ENCODE measurements at regions not wholly inside any gene's neighbourhood (a gene's known extent, or its start where the extent isn't known, plus 50 kb on each side); places are given as distances from the start of the nearest gene placed in this dataset.

GRCh38 chr4:24668956-24669355 is 84.6 kb upstream of the DHX15 start:
- H3K36me3 ChIP-seq (ENCODE audit: control insufficient read depth, insufficient read depth, low read length), result no peaks in the 10 kb centered on the region; the same call in 1 of the 2 replicates
- no peak overlapping the region for H3K27ac ChIP-seq (ENCODE audit: low read depth, low read length)
- no peak overlapping the region for H3K4me3 ChIP-seq (ENCODE audit: low read depth, low read length)
- no peak overlapping the region for H3K9ac ChIP-seq (ENCODE audit: low read length)
- H3K9me3 ChIP-seq (ENCODE audit: control insufficient read depth, insufficient read depth, low read depth, low read length), result no peaks in the 10 kb centered on the region
- no peaks in the 10 kb centered on the region for H3K27me3 ChIP-seq (ENCODE audit: control insufficient read depth, insufficient read depth, low read length)
- H3K4me1 ChIP-seq (ENCODE audit: control insufficient read depth, insufficient read depth, low read length), result no peaks in the 10 kb centered on the region

- H3K36me3 ChIP-seq (ENCODE audit: control insufficient read depth, insufficient read depth, low read length), result no peaks in the 10 kb centered on the region; the same call in 1 of the 2 replicates
- no peaks in the 10 kb centered on the region for H3K4me1 ChIP-seq (ENCODE audit: control insufficient read depth, insufficient read depth, low read length)
- H3K9me3 ChIP-seq (ENCODE audit: control insufficient read depth, insufficient read depth, low read depth, low read length), result no peaks in the 10 kb centered on the region
- H3K27ac ChIP-seq (ENCODE audit: low read depth, low read length), result no peak overlapping the region
- no peaks in the 10 kb centered on the region for H3K27me3 ChIP-seq (ENCODE audit: control insufficient read depth, insufficient read depth, low read length)
- no peak overlapping the region for H3K4me3 ChIP-seq (ENCODE audit: low read depth, low read length)
- no peak overlapping the region for H3K9ac ChIP-seq (ENCODE audit: low read length)
These were observed 85.4 kb upstream of the DHX15 start for GRCh38 chr4:24669751-24670150.

- peaks cover 11% of the 10 kb centered on the region for H3K9me3 ChIP-seq (ENCODE audit: control insufficient read depth, insufficient read depth, low read depth, low read length)
- H3K4me3 ChIP-seq (ENCODE audit: low read depth, low read length), result no peak overlapping the region
- no peaks in the 10 kb centered on the region for H3K27me3 ChIP-seq (ENCODE audit: control insufficient read depth, insufficient read depth, low read length)
- no peak overlapping the region for H3K9ac ChIP-seq (ENCODE audit: low read length)
- H3K4me1 ChIP-seq (ENCODE audit: control insufficient read depth, insufficient read depth, low read length), result no peaks in the 10 kb centered on the region
- H3K27ac ChIP-seq (ENCODE audit: low read depth, low read length), result no peak overlapping the region
- no peaks in the 10 kb centered on the region; the same call in 1 of the 2 replicates for H3K36me3 ChIP-seq (ENCODE audit: control insufficient read depth, insufficient read depth, low read length)
These were observed 87.5 kb upstream of the DHX15 start for GRCh38 chr4:24671849-24672248.

DNA sequence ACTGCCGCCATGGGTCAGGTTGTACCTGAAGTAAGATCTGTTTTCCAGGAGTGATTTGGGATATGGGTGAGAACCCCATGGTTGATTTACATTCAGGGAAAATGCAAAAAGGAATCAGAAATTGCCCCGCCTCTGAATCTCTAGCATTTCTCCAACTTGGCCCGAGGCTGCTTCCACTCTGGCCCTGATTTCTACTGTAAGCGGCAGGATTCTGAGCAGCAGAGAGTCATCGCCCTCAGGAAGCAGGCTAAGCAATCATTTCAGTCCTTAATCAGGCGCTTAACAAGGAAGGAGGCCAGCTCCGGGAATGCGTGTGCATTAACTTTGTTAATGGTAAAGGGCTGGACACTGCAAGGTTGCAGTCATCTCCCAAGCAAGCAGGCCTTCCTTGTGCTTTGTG is 88.5 kb upstream of the DHX15 start:
- H3K36me3 ChIP-seq (ENCODE audit: control insufficient read depth, insufficient read depth, low read length), result no peaks in the 10 kb centered on the region; the same call in 1 of the 2 replicates
- H3K9ac ChIP-seq (ENCODE audit: low read length), result no peak overlapping the region
- H3K27me3 ChIP-seq (ENCODE audit: control insufficient read depth, insufficient read depth, low read length), result no peaks in the 10 kb centered on the region
- peaks cover 14% of the 10 kb centered on the region for H3K9me3 ChIP-seq (ENCODE audit: control insufficient read depth, insufficient read depth, low read depth, low read length)
- no peak overlapping the region for H3K27ac ChIP-seq (ENCODE audit: low read depth, low read length)
- no peak overlapping the region for H3K4me3 ChIP-seq (ENCODE audit: low read depth, low read length)
- H3K4me1 ChIP-seq (ENCODE audit: control insufficient read depth, insufficient read depth, low read length), result no peaks in the 10 kb centered on the region

- Histone ChIP-seq H3K36me3 (ENCODE audit: control insufficient read depth, insufficient read depth, low read length) (no peaks in the 10 kb centered on the region; the same call in 1 of the 2 replicates), H3K9me3 (ENCODE audit: control insufficient read depth, insufficient read depth, low read depth, low read length) (peaks cover 14% of the 10 kb centered on the region), H3K27ac (ENCODE audit: low read depth, low read length) (no peak overlapping the region), H3K4me3 (ENCODE audit: low read depth, low read length) (no peak overlapping the region), H3K4me1 (ENCODE audit: control insufficient read depth, insufficient read depth, low read length) (no peaks in the 10 kb centered on the region), H3K27me3 (ENCODE audit: control insufficient read depth, insufficient read depth, low read length) (no peaks in the 10 kb centered on the region), H3K9ac (ENCODE audit: low read length) (no peak overlapping the region)
These were observed 89.9 kb upstream of the DHX15 start for GRCh38 chr4:24674279-24674678.

DNA sequence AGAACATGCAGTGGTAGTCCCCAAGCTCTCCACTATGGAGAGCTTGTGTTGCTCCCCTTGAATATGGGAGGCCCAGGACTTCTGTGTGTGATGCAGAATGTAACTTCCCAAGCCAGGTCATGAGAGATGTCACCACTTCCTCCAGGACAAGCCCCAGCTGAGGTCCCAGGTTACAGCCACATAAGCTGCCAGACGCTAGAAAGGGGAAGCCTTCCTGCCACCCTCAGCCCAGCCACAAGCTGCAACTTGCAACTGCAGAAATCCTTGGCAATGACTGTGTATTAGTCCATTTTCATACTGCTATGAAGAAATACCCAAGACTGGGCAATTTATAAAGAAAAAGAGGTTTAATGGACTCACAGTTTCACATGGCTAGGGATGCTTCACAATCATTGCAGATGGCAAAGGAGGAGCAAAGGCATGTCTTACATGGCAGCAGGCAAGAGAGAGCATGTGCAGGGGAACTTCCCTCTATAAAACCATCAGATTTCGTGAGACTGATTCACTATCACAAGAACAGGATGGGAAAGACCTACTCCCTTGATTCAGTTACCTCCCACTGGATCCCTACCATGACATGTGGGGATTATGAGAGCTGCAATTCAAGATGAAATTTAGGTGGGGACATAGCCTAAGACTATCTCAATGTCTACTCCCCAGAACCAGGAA is 91.5 kb upstream of the DHX15 start:
- H3K27ac ChIP-seq (ENCODE audit: low read depth, low read length), result no peak overlapping the region

GRCh38 chr4:24677909-24678308 is 93.6 kb upstream of the DHX15 start:
- H3K4me1 ChIP-seq (ENCODE audit: control insufficient read depth, insufficient read depth, low read length), result peaks cover 8% of the 10 kb centered on the region; the same call in 1 of the 2 replicates
- H3K36me3 ChIP-seq (ENCODE audit: control insufficient read depth, insufficient read depth, low read length), result no peaks in the 10 kb centered on the region
- no peaks in the 10 kb centered on the region for H3K27me3 ChIP-seq (ENCODE audit: control insufficient read depth, insufficient read depth, low read length)
- peaks cover 14% of the 10 kb centered on the region for H3K9me3 ChIP-seq (ENCODE audit: control insufficient read depth, insufficient read depth, low read depth, low read length)
- H3K9ac ChIP-seq (ENCODE audit: low read length), result no peak overlapping the region
- H3K4me3 ChIP-seq (ENCODE audit: low read depth, low read length), result no peak overlapping the region
- no peak overlapping the region for H3K27ac ChIP-seq (ENCODE audit: low read depth, low read length)

More for the DNA sequence above, 91.5 kb upstream of the DHX15 start:
- Histone ChIP-seq H3K4me3 (ENCODE audit: low read depth, low read length) (no peak overlapping the region), H3K9ac (ENCODE audit: low read length) (no peak overlapping the region), H3K4me1 (ENCODE audit: control insufficient read depth, insufficient read depth, low read length) (peaks cover 6% of the 10 kb centered on the region; the same call in 1 of the 2 replicates), H3K27me3 (ENCODE audit: control insufficient read depth, insufficient read depth, low read length) (no peaks in the 10 kb centered on the region), H3K9me3 (ENCODE audit: control insufficient read depth, insufficient read depth, low read depth, low read length) (peaks cover 14% of the 10 kb centered on the region), H3K36me3 (ENCODE audit: control insufficient read depth, insufficient read depth, low read length) (no peaks in the 10 kb centered on the region)

GRCh38 chr4:24680746-24681448 is 96.5 kb upstream of the DHX15 start:
- H3K27me3 ChIP-seq (ENCODE audit: control insufficient read depth, insufficient read depth, low read length), result no peaks in the 10 kb centered on the region
- peaks cover 7% of the 10 kb centered on the region for H3K9me3 ChIP-seq (ENCODE audit: control insufficient read depth, insufficient read depth, low read depth, low read length)
- H3K4me3 ChIP-seq (ENCODE audit: low read depth, low read length), result no peak overlapping the region
- H3K9ac ChIP-seq (ENCODE audit: low read length), result no peak overlapping the region
- no peaks in the 10 kb centered on the region for H3K36me3 ChIP-seq (ENCODE audit: control insufficient read depth, insufficient read depth, low read length)
- peaks cover 8% of the 10 kb centered on the region; the same call in 1 of the 2 replicates for H3K4me1 ChIP-seq (ENCODE audit: control insufficient read depth, insufficient read depth, low read length)
- H3K27ac ChIP-seq (ENCODE audit: low read depth, low read length), result no peak overlapping the region

GRCh38 chr4:24683116-24683515 is 98.8 kb upstream of the DHX15 start:
- no peaks in the 10 kb centered on the region for H3K36me3 ChIP-seq (ENCODE audit: control insufficient read depth, insufficient read depth, low read length)
- no peaks in the 10 kb centered on the region for H3K9me3 ChIP-seq (ENCODE audit: control insufficient read depth, insufficient read depth, low read depth, low read length)
- H3K4me3 ChIP-seq (ENCODE audit: low read depth, low read length), result no peak overlapping the region
- peaks cover 17% of the 10 kb centered on the region; the same call in 1 of the 2 replicates for H3K4me1 ChIP-seq (ENCODE audit: control insufficient read depth, insufficient read depth, low read length)
- H3K27ac ChIP-seq (ENCODE audit: low read depth, low read length), result no peak overlapping the region
- no peaks in the 10 kb centered on the region for H3K27me3 ChIP-seq (ENCODE audit: control insufficient read depth, insufficient read depth, low read length)
- H3K9ac ChIP-seq (ENCODE audit: low read length), result no peak overlapping the region

GRCh38 chr4:24686866-24687692 is 102.7 kb upstream of the DHX15 start:
- Histone ChIP-seq H3K9ac (ENCODE audit: low read length) (no peak overlapping the region), H3K36me3 (ENCODE audit: control insufficient read depth, insufficient read depth, low read length) (no peaks in the 10 kb centered on the region), H3K9me3 (ENCODE audit: control insufficient read depth, insufficient read depth, low read depth, low read length) (no peaks in the 10 kb centered on the region), H3K4me3 (ENCODE audit: low read depth, low read length) (no peak overlapping the region), H3K27me3 (ENCODE audit: control insufficient read depth, insufficient read depth, low read length) (no peaks in the 10 kb centered on the region), H3K27ac (ENCODE audit: low read depth, low read length) (no peak overlapping the region), H3K4me1 (ENCODE audit: control insufficient read depth, insufficient read depth, low read length) (peaks cover 29% of the 10 kb centered on the region)
